K562 (cell line): ENCODE measurements at regions not wholly inside any gene's neighbourhood (a gene's known extent, or its start where the extent isn't known, plus 50 kb on each side); places are given as distances from the start of the nearest gene placed in this dataset.

ENCODE experiments used
- ATAC-seq: fragments of 200-7000 bp; cut with Tn5 transposase; 3 replicates; pipeline ENCODE4 v1.9.1; 2020; ENCODE audit warnings: moderate library complexity
- BruUV-seq: library from RNA; stranded (reverse); fragments of 400-500 nt; replicated peaks from 2 replicates; lab custom pipeline; 2021; lab: Mats Ljungman, UMichigan
- CTCF ChIA-PET: fragments of 300-600 bp; formaldehyde crosslinking; extraction: SDS; loops from one replicate; lab custom pipeline; 2021; ENCODE audit warnings: low intra/inter-chr PET ratio; lab: Yijun Ruan, JAX
- POLR2A ChIA-PET: fragments of 300-600, 350-650 bp; sonication (Branson Sonifier 250); formaldehyde crosslinking; extraction: SDS; loops from one replicate; lab custom pipeline; 2021; ENCODE audit warnings: antibody characterized with exemption, inconsistent platforms; lab: Yijun Ruan, JAX
- DNase-seq, 4 experiments: peaks; one replicate each; pipeline versions ENCODE4 v3.0.0 to v3.0.0-alpha.2; 2011 to 2018; ENCODE audit warnings: low spot score in 3 of 4, mixed read lengths in 3 of 4; ENCODE audit errors: extremely low read depth in 1 of 4
- FAIRE-seq: peaks from 2 replicates; lab custom pipeline; 2011; peaks lifted over from hg19 to GRCh38; lab: Jason Lieb, UNC
- H2AFZ ChIP-seq: 2 replicates; pipeline ENCODE4 v1.6.0; 2011; ENCODE audit warnings: low read depth, low read length, control low read depth, inconsistent platforms
- H3K27ac ChIP-seq: fragments of 200-600 bp; 3 replicates; pipeline ENCODE4 v1.8.0; 2011; ENCODE audit warnings: low read depth, mild to moderate bottlenecking, control low read depth, inconsistent platforms, low read length, moderate library complexity, mixed read lengths; ENCODE audit errors: extremely low read depth
- H3K27me3 ChIP-seq, 2 experiments: fragments of 300-600 bp in 1 of 2; 2 replicates in 1 of 2; 3 replicates in 1 of 2; pipeline versions ENCODE4 v1.6.0 to v1.8.0; 2011; ENCODE audit warnings: inconsistent platforms in 2 of 2, low read length in 2 of 2, mild to moderate bottlenecking in 1 of 2, mixed read lengths in 1 of 2, moderate library complexity in 1 of 2; ENCODE audit not compliant: control insufficient read depth in 2 of 2, insufficient read depth in 2 of 2
- H3K36me3 ChIP-seq: fragments of 300-600 bp; 3 replicates; pipeline ENCODE4 v1.8.0; 2011; ENCODE audit warnings: mild to moderate bottlenecking, low read length, inconsistent platforms; ENCODE audit not compliant: control insufficient read depth, insufficient read depth
- H3K4me1 ChIP-seq, 2 experiments: fragments of 200-600 bp in 1 of 2; replicated peaks in 1 of 2; 2 replicates in 1 of 2; 3 replicates in 1 of 2; pipeline versions ENCODE4 v1.5.1 to v1.8.0; 2011; ENCODE audit warnings: inconsistent platforms in 2 of 2, low read length in 2 of 2, mild to moderate bottlenecking in 1 of 2, mixed read lengths in 1 of 2, moderate library complexity in 1 of 2; ENCODE audit not compliant: control insufficient read depth in 2 of 2, insufficient read depth in 2 of 2
- H3K4me2 ChIP-seq: 2 replicates; pipeline ENCODE4 v1.6.1; 2011; ENCODE audit warnings: low read length, control low read depth, inconsistent platforms, mixed read lengths; ENCODE audit not compliant: insufficient read depth
- H3K4me3 ChIP-seq: fragments of 200-600 bp; sonication (generic), shearing (Covaris generic); 2 replicates; pipeline ENCODE4 v1.5.1; 2016; ENCODE audit warnings: control low read depth, inconsistent platforms
- H3K79me2 ChIP-seq: fragments of 200-600 bp; 3 replicates; pipeline ENCODE4 v1.8.0; 2011; ENCODE audit warnings: low read length, inconsistent platforms; ENCODE audit not compliant: control insufficient read depth, insufficient read depth
- H3K9ac ChIP-seq, 2 experiments: 2 replicates each; pipeline versions ENCODE4 v1.6.0 to v1.6.1; 2011; ENCODE audit warnings: low read depth in 2 of 2, low read length in 2 of 2, control low read depth in 1 of 2, inconsistent platforms in 1 of 2, mild to moderate bottlenecking in 1 of 2, mixed read lengths in 1 of 2; ENCODE audit not compliant: insufficient read depth in 1 of 2
- H3K9me1 ChIP-seq: one replicate; pipeline ENCODE4 v1.6.0; 2011; ENCODE audit warnings: inconsistent platforms, mild to moderate bottlenecking, low read length, moderate library complexity; ENCODE audit not compliant: control insufficient read depth, insufficient read depth
- H3K9me3 ChIP-seq: replicated peaks from 2 replicates; pipeline ENCODE4 v1.5.1; 2011; ENCODE audit warnings: low read depth, low read length, inconsistent platforms; ENCODE audit not compliant: control insufficient read depth, insufficient read depth
- H4K20me1 ChIP-seq: replicated peaks from 2 replicates; pipeline ENCODE4 v1.6.1; 2011; ENCODE audit warnings: low read length, inconsistent platforms, mixed read lengths; ENCODE audit not compliant: control insufficient read depth, insufficient read depth
- ETV5 ChIP-seq: sonication (generic); formaldehyde crosslinking; IDR thresholded peaks from 2 replicates; pipeline ENCODE4 v1.4.0; 2020; ENCODE audit warnings: low read depth, mild to moderate bottlenecking, missing genetic modification reagents
- ZNF407 ChIP-seq: fragments of 450-650 bp; IDR thresholded peaks from 2 replicates; pipeline ENCODE4 v1.6.1; 2016; ENCODE audit warnings: low read depth
- ZNF583 ChIP-seq: fragments of 250-450 bp; sonication (Bioruptor Pico); IDR thresholded peaks from 2 replicates; pipeline ENCODE4 v1.4.0; 2020
- WGBS: fragments of 100-300 bp; shearing (Covaris generic); methylation state at CpG from one replicate; pipeline ENCODE4 v1.1.6; 2016; ENCODE audit warnings: low coverage, mixed read lengths; ENCODE audit not compliant: insufficient coverage; ENCODE audit errors: missing lambda C conversion rate; 5-methylcytosine and 5-hydroxymethylcytosine counted together
- in situ Hi-C: fragments of 300-500 bp; cut with MboI; formaldehyde crosslinking; loops from 4 replicates; pipeline ENCODE4 v1.15.0; 2018; ENCODE audit warnings: inconsistent platforms, mixed read lengths
- intact Hi-C: fragments of 100-400 bp; cut with micrococcal nuclease; formaldehyde crosslinking; loops from 2 replicates; pipeline ENCODE4 v1.14.2; 2022
- TF ChIP-seq, protein P1 (sequence below): fragments of 250-450 bp; sonication (Bioruptor Pico); IDR thresholded peaks from 2 replicates; pipeline ENCODE4 v1.4.0; 2020; ENCODE audit warnings: mild to moderate bottlenecking, moderate library complexity
- TF ChIP-seq, protein P2 (sequence below): fragments of 450-650 bp; IDR thresholded peaks from 2 replicates; pipeline ENCODE4 v1.6.1; 2018; ENCODE audit warnings: mild to moderate bottlenecking, low read depth; ENCODE audit not compliant: partially characterized antibody

DNA sequence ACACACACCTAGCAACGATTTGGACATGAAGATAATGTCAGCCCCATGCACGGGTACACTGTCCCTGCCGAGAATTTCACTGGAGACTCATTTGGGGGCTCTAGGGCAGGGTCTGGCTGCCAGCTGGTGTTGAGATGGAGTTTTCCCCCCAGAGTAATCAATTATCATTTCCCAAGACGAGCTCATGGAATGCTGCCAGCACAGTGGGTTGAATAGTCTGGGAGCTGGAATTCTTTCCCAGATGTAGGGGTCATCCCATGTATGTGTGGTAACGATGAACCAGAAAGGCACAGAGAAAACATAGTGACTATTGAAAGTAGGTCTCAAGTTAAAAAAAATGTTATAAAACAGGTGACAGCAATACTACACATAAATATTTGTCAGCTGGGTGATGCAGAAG is 579.9 kb downstream of the MAFB start:
- H3K79me2 ChIP-seq, result no peaks in the 10 kb centered on the region
- no peaks in the 10 kb centered on the region for H3K9me1 ChIP-seq
- no peaks in the 10 kb centered on the region for H4K20me1 ChIP-seq
- DNase-seq, result no peak
- H3K9me3 ChIP-seq, result no peaks in the 10 kb centered on the region
- in situ Hi-C loops (no loop called here), intact Hi-C loops (no loop called here)
- no peak overlapping the region for H2AFZ ChIP-seq
- ChIA-PET POLR2A (no interaction called here), CTCF (no interaction called here)
- H3K36me3 ChIP-seq, result no peaks in the 10 kb centered on the region
- H3K4me2 ChIP-seq, result no peak overlapping the region
- ATAC-seq, result no peak
- H3K27ac ChIP-seq, result no peak overlapping the region
- H3K27me3 ChIP-seq, result no peaks in the 10 kb centered on the region
- no peaks in the 10 kb centered on the region for H3K4me1 ChIP-seq
- H3K4me3 ChIP-seq, result no peak overlapping the region
- no TSS peak for BruUV-seq
- H3K9ac ChIP-seq, result no peak overlapping the region
- 0% methylated on average over 5 of the region's 5 CpGs for WGBS
- no peak for FAIRE-seq
- TF ChIP-seq ETV5 (no peak), ZNF583 (no peak), ZNF407 (no peak)
- TF ChIP-seq, protein P1, sequence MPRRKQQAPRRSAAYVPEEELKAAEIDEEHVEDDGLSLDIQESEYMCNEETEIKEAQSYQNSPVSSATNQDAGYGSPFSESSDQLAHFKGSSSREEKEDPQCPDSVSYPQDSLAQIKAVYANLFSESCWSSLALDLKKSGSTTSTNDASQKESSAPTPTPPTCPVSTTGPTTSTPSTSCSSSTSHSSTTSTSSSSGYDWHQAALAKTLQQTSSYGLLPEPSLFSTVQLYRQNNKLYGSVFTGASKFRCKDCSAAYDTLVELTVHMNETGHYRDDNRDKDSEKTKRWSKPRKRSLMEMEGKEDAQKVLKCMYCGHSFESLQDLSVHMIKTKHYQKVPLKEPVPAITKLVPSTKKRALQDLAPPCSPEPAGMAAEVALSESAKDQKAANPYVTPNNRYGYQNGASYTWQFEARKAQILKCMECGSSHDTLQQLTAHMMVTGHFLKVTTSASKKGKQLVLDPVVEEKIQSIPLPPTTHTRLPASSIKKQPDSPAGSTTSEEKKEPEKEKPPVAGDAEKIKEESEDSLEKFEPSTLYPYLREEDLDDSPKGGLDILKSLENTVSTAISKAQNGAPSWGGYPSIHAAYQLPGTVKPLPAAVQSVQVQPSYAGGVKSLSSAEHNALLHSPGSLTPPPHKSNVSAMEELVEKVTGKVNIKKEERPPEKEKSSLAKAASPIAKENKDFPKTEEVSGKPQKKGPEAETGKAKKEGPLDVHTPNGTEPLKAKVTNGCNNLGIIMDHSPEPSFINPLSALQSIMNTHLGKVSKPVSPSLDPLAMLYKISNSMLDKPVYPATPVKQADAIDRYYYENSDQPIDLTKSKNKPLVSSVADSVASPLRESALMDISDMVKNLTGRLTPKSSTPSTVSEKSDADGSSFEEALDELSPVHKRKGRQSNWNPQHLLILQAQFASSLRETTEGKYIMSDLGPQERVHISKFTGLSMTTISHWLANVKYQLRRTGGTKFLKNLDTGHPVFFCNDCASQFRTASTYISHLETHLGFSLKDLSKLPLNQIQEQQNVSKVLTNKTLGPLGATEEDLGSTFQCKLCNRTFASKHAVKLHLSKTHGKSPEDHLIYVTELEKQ (CRISPR knock-in tag), result no peak
- TF ChIP-seq, protein P2, sequence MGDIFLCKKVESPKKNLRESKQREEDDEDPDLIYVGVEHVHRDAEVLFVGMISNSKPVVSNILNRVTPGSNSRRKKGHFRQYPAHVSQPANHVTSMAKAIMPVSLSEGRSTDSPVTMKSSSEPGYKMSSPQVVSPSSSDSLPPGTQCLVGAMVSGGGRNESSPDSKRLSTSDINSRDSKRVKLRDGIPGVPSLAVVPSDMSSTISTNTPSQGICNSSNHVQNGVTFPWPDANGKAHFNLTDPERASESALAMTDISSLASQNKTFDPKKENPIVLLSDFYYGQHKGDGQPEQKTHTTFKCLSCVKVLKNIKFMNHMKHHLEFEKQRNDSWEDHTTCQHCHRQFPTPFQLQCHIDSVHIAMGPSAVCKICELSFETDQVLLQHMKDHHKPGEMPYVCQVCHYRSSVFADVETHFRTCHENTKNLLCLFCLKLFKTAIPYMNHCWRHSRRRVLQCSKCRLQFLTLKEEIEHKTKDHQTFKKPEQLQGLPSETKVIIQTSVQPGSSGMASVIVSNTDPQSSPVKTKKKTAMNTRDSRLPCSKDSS, result no peak
